Kidney (tissue), 13 donors: ENCODE measurements at regions not wholly inside any gene's neighbourhood (a gene's known extent, or its start where the extent isn't known, plus 50 kb on each side); places are given as distances from the start of the nearest gene placed in this dataset.

Experiments
- DNase-seq, 5 donors: peaks; one replicate each; pipeline ENCODE4 v3.0.0-alpha.2; 2013 to 2020
- FAIRE-seq: peaks from 2 replicates; lab custom pipeline; 2012; peaks lifted over from hg19 to GRCh38; lab: Jason Lieb, UNC
- H3K27ac ChIP-seq, 2 donors: one replicate each; pipeline ENCODE4 v1.7.0; 2013; ENCODE audit warnings: low read depth in 2 of 2, low read length in 2 of 2, inconsistent platforms in 1 of 2
- H3K27me3 ChIP-seq: one replicate; pipeline ENCODE4 v1.7.1; 2013; ENCODE audit warnings: low read length, inconsistent platforms; ENCODE audit not compliant: control insufficient read depth, insufficient read depth
- H3K36me3 ChIP-seq, 3 donors: one replicate each; pipeline versions ENCODE4 v1.7.0 to v1.7.1; 2013; ENCODE audit warnings: low read length in 3 of 3, control low read depth in 1 of 3, inconsistent platforms in 1 of 3; ENCODE audit not compliant: insufficient read depth in 3 of 3, control insufficient read depth in 2 of 3
- H3K4me1 ChIP-seq, 3 donors: one replicate each; pipeline versions ENCODE4 v1.7.0 to v1.7.1; 2013; ENCODE audit warnings: low read length in 3 of 3, inconsistent platforms in 1 of 3, low read depth in 1 of 3; ENCODE audit not compliant: control insufficient read depth in 2 of 3, insufficient read depth in 2 of 3
- H3K4me3 ChIP-seq, 3 donors: one replicate each; pipeline versions ENCODE4 v1.7.0 to v1.8.1; 2013; ENCODE audit warnings: low read length in 3 of 3, control low read depth in 1 of 3, inconsistent platforms in 1 of 3
- H3K9ac ChIP-seq, 3 donors: one replicate each; pipeline versions ENCODE4 v1.7.0 to v1.7.1; 2013; ENCODE audit warnings: low read length in 3 of 3, control low read depth in 1 of 3, inconsistent platforms in 1 of 3
- H3K9me3 ChIP-seq, 3 donors: one replicate each; pipeline versions ENCODE4 v1.7.0 to v1.7.1; 2013; ENCODE audit warnings: low read length in 3 of 3, control low read depth in 1 of 3, inconsistent platforms in 1 of 3; ENCODE audit not compliant: control insufficient read depth in 2 of 3, insufficient read depth in 1 of 3
- CTCF ChIP-seq: IDR thresholded peaks from 3 replicates; pipeline ENCODE4 v1.5.1; 2012; ENCODE audit warnings: mild to moderate bottlenecking, moderate library complexity, borderline replicate concordance; ENCODE audit not compliant: insufficient read depth; ENCODE audit errors: extremely low read depth
- intact Hi-C: fragments of 100-400 bp; cut with DNase I; formaldehyde crosslinking; loops from one replicate; pipeline ENCODE4 v1.11.1; 2022
- donor health status: control.
- donor health status: control.
- donor health status: control.
- donor health status: control.
- donor health status: control.
- donor health status: DM: yes; HTN: yes; CAD: no.
- donor health status: Normal renal cell carcinoma (clear cell type).

- Histone ChIP-seq H3K4me3 (no peak overlapping the region), H3K27ac (no peak overlapping the region), H3K27me3 (no peaks in the 10 kb centered on the region), H3K9me3 (no peaks in the 10 kb centered on the region), H3K9ac (no peak overlapping the region), H3K4me1 (peaks cover 0 to 4% (median 0%) of the 10 kb centered on the region in 3 donors), H3K36me3 (no peaks in the 10 kb centered on the region)
- intact Hi-C loops, result no loop called here
- DNase-seq (no peak), FAIRE-seq (no peak)
- no peak for TF ChIP-seq CTCF
Observed at GRCh38 chr12:98420461-98420860, 94.9 kb upstream of the TMPO start.

- H3K4me1 ChIP-seq, result peaks cover 0 to 4% (median 0%) of the 10 kb centered on the region in 3 donors
- no peak for DNase-seq
- no peaks in the 10 kb centered on the region for H3K27me3 ChIP-seq
Observed at GRCh38 chr12:98421316-98421715, 94.1 kb upstream of the TMPO start.

GRCh38 chr12:98422359-98422758 is 93.0 kb upstream of the TMPO start:
- no peak overlapping the region for H3K9ac ChIP-seq
- DNase-seq, result no peak
- H3K36me3 ChIP-seq, result no peaks in the 10 kb centered on the region
- no peak overlapping the region for H3K27ac ChIP-seq
- no peaks in the 10 kb centered on the region for H3K9me3 ChIP-seq
- peaks cover 0 to 4% (median 0%) of the 10 kb centered on the region in 3 donors for H3K4me1 ChIP-seq
- H3K4me3 ChIP-seq, result no peak overlapping the region
- H3K27me3 ChIP-seq, result no peaks in the 10 kb centered on the region
- FAIRE-seq, result no peak
- intact Hi-C loops, result no loop called here
- TF ChIP-seq CTCF, result no peak

More at GRCh38 chr12:98421316-98421715, 94.1 kb upstream of the TMPO start:
- Histone ChIP-seq H3K36me3 (no peaks in the 10 kb centered on the region), H3K9me3 (no peaks in the 10 kb centered on the region), H3K4me3 (no peak overlapping the region), H3K27ac (no peak overlapping the region), H3K9ac (no peak overlapping the region)
- intact Hi-C loops, result no loop called here
- no peak for TF ChIP-seq CTCF
- FAIRE-seq, result no peak

GRCh38 chr12:98422812-98423211 is 92.6 kb upstream of the TMPO start:
- Histone ChIP-seq H3K4me1 (peaks cover 0 to 4% (median 0%) of the 10 kb centered on the region in 3 donors), H3K27me3 (no peaks in the 10 kb centered on the region), H3K36me3 (no peaks in the 10 kb centered on the region), H3K9me3 (no peaks in the 10 kb centered on the region), H3K4me3 (no peak overlapping the region), H3K9ac (no peak overlapping the region), H3K27ac (no peak overlapping the region)
- intact Hi-C loops, result no loop called here
- FAIRE-seq, result no peak
- no peak for DNase-seq
- TF ChIP-seq CTCF, result peak; percentile 31
